GM23338 (cell line): ENCODE measurements at regions not wholly inside any gene's neighbourhood (a gene's known extent, or its start where the extent isn't known, plus 50 kb on each side); places are given as distances from the start of the nearest gene placed in this dataset.
A peak's percentile ranks its signal among the peaks of the same experiment; 100 is the strongest.

ENCODE experiments used
- ATAC-seq: fragments of 200-7000 bp; cut with Tn5 transposase; 3 replicates; pipeline ENCODE4 v1.9.1; 2020
- DNase-seq: peaks from one replicate; pipeline ENCODE4 v3.0.0-alpha.2; 2015; ENCODE audit warnings: low spot score
- H2AFZ ChIP-seq: fragments of 200-600 bp; sonication (generic); 2 replicates; pipeline ENCODE4 v1.8.0; 2016; ENCODE audit warnings: antibody characterized with exemption, mild to moderate bottlenecking, moderate library complexity
- H3F3A ChIP-seq: fragments of 200-600 bp; sonication (generic); replicated peaks from 2 replicates; pipeline ENCODE4 v1.8.0; 2017; ENCODE audit warnings: antibody characterized with exemption, mixed run types, low read depth
- H3K27ac ChIP-seq: fragments of 200-600 bp; sonication (generic); 2 replicates; pipeline ENCODE4 v1.6.1; 2016; ENCODE audit warnings: low read depth
- H3K27me3 ChIP-seq: fragments of 200-600 bp; sonication (generic); 2 replicates; pipeline ENCODE4 v1.8.0; 2016; ENCODE audit warnings: mild to moderate bottlenecking, mixed run types, moderate library complexity; ENCODE audit not compliant: insufficient read depth
- H3K36me3 ChIP-seq: fragments of 200-600 bp; sonication (generic); 2 replicates; pipeline ENCODE4 v1.8.0; 2016; ENCODE audit warnings: mild to moderate bottlenecking; ENCODE audit not compliant: insufficient read depth
- H3K4me1 ChIP-seq: fragments of 200-600 bp; sonication (generic); 2 replicates; pipeline ENCODE4 v1.8.0; 2016; ENCODE audit warnings: mild to moderate bottlenecking, moderate library complexity; ENCODE audit not compliant: insufficient read depth
- H3K4me2 ChIP-seq: fragments of 200-600 bp; sonication (generic); 2 replicates; pipeline ENCODE4 v1.7.1; 2017; ENCODE audit warnings: mixed run types
- H3K4me3 ChIP-seq: fragments of 200-600 bp; sonication (generic); 2 replicates; pipeline ENCODE4 v1.6.1; 2016; ENCODE audit warnings: mixed run types
- H3K79me2 ChIP-seq: fragments of 200-600 bp; sonication (generic); replicated peaks from 2 replicates; pipeline ENCODE4 v1.8.0; 2017; ENCODE audit warnings: mild to moderate bottlenecking; ENCODE audit not compliant: insufficient read depth
- H3K9me2 ChIP-seq: fragments of 200-600 bp; sonication (generic); 2 replicates; pipeline ENCODE4 v1.8.0; 2017; ENCODE audit not compliant: insufficient read depth
- H4K20me1 ChIP-seq: fragments of 200-600 bp; sonication (generic); replicated peaks from 2 replicates; pipeline ENCODE4 v1.8.0; 2017; ENCODE audit warnings: mild to moderate bottlenecking; ENCODE audit not compliant: insufficient read depth
- H3K27ac Mint-ChIP-seq: 2 replicates; pipeline ENCODE4 v1.8.0; 2020; ENCODE audit warnings: inconsistent platforms, mild to moderate bottlenecking, moderate library complexity, mixed read lengths
- H3K27me3 Mint-ChIP-seq: 3 replicates; pipeline ENCODE4 v1.8.0; 2022; ENCODE audit warnings: low read depth, mild to moderate bottlenecking, moderate library complexity, mixed read lengths, inconsistent platforms; ENCODE audit not compliant: insufficient read depth, poor library complexity
- H3K36me3 Mint-ChIP-seq: 3 replicates; pipeline ENCODE4 v1.8.0; 2021; ENCODE audit warnings: low read depth, mild to moderate bottlenecking, inconsistent platforms, moderate library complexity, mixed read lengths
- H3K4me1 Mint-ChIP-seq: 3 replicates; pipeline ENCODE4 v1.8.0; 2020; ENCODE audit warnings: mild to moderate bottlenecking, inconsistent platforms, mixed read lengths
- H3K4me3 Mint-ChIP-seq: 3 replicates; pipeline ENCODE4 v1.8.0; 2021; ENCODE audit warnings: moderate library complexity, mild to moderate bottlenecking, inconsistent platforms, mixed read lengths
- H3K9me3 Mint-ChIP-seq: 3 replicates; pipeline ENCODE4 v1.8.0; 2020; ENCODE audit warnings: moderate library complexity, mild to moderate bottlenecking, inconsistent platforms, mixed read lengths
- CREB1 ChIP-seq: fragments of 250-450 bp; sonication (Bioruptor Pico); IDR thresholded peaks from 2 replicates; pipeline ENCODE4 v1.5.0; 2020; ENCODE audit warnings: low read depth, mild to moderate bottlenecking, moderate library complexity
- CTCF ChIP-seq, 2 experiments: fragments of 200-600 bp in 1 of 2; sonication (generic) in 1 of 2; conservative IDR thresholded peaks; 2 replicates each; pipeline versions ENCODE4 v1.5.1 to v1.6.1; 2016 to 2017; ENCODE audit warnings: antibody characterized with exemption in 2 of 2, low read depth in 2 of 2, mild to moderate bottlenecking in 2 of 2, moderate library complexity in 1 of 2
- ETS1 ChIP-seq: IDR thresholded peaks from 2 replicates; pipeline ENCODE4 v1.6.1; 2016; ENCODE audit warnings: antibody characterized with exemption
- EZH2 ChIP-seq: fragments of 200-600 bp; sonication (generic); IDR thresholded peaks from one replicate; pipeline ENCODE4 v1.8.0; 2017; ENCODE audit warnings: antibody characterized with exemption, mild to moderate bottlenecking, low read depth; ENCODE audit not compliant: unreplicated experiment
- EZH2phosphoT487 ChIP-seq: fragments of 200-600 bp; sonication (generic); IDR thresholded peaks from one replicate; pipeline ENCODE4 v1.8.1; 2018; ENCODE audit warnings: antibody characterized with exemption; ENCODE audit not compliant: unreplicated experiment
- JUNB ChIP-seq: IDR thresholded peaks from one replicate; pipeline ENCODE4 v1.6.1; 2016; ENCODE audit warnings: antibody characterized with exemption; ENCODE audit not compliant: unreplicated experiment
- NANOG ChIP-seq: IDR thresholded peaks from 2 replicates; pipeline ENCODE4 v1.6.1; 2016; ENCODE audit warnings: antibody characterized with exemption, borderline replicate concordance
- POLR2AphosphoS5 ChIP-seq: IDR thresholded peaks from 2 replicates; pipeline ENCODE4 v1.6.1; 2016; ENCODE audit warnings: antibody characterized with exemption, low read depth
- REST ChIP-seq: IDR thresholded peaks from one replicate; pipeline ENCODE4 v1.6.1; 2018; ENCODE audit warnings: antibody characterized with exemption; ENCODE audit not compliant: unreplicated experiment
- ZNF114 ChIP-seq: fragments of 250-450 bp; sonication (Bioruptor Pico); IDR thresholded peaks from 2 replicates; pipeline ENCODE4 v1.5.0; 2020; ENCODE audit warnings: mild to moderate bottlenecking, moderate library complexity
- ZNF462 ChIP-seq: fragments of 250-450 bp; sonication (Bioruptor Pico); IDR thresholded peaks from 2 replicates; pipeline ENCODE4 v1.5.0; 2020; ENCODE audit warnings: mild to moderate bottlenecking, moderate library complexity

GRCh38 chr9:82597241-82598203 is 465.4 kb downstream of the RASEF start:
- no peak overlapping the region for H3K27ac Mint-ChIP-seq
- H2AFZ ChIP-seq: peak overlapping the region; percentile 82; the same call in 1 of the 2 replicates
- no peak overlapping the region for H3K27ac ChIP-seq
- H3K4me1 Mint-ChIP-seq: peaks cover 5% of the 10 kb centered on the region
- H3K9me2 ChIP-seq: peaks cover 7% of the 10 kb centered on the region; the same call in 1 of the 2 replicates
- no peak for ATAC-seq
- no peaks in the 10 kb centered on the region for H4K20me1 ChIP-seq
- H3K4me3 Mint-ChIP-seq: no peak overlapping the region
- no peaks in the 10 kb centered on the region for H3K36me3 Mint-ChIP-seq
- H3K4me2 ChIP-seq: no peak overlapping the region
- no peaks in the 10 kb centered on the region for H3F3A ChIP-seq
- TF ChIP-seq ZNF462 (CRISPR knock-in tag): no peak
- TF ChIP-seq CREB1: no peak
- no peak for TF ChIP-seq CTCF (conservative IDR thresholded peaks at IDR 0.05; ENCODE audit: low read depth in 2 of 2)
- no peak for TF ChIP-seq ETS1
- no peak for TF ChIP-seq NANOG
- TF ChIP-seq EZH2phosphoT487: no peak
- no peak for TF ChIP-seq JUNB
- TF ChIP-seq ZNF114: no peak
- TF ChIP-seq REST: no peak
- no peak for TF ChIP-seq POLR2AphosphoS5
- TF ChIP-seq EZH2: no peak
- no peaks in the 10 kb centered on the region for H3K79me2 ChIP-seq
- H3K4me1 ChIP-seq: no peaks in the 10 kb centered on the region
- no peak for DNase-seq
- H3K27me3 ChIP-seq: no peaks in the 10 kb centered on the region
- H3K27me3 Mint-ChIP-seq: no peaks in the 10 kb centered on the region
- no peaks in the 10 kb centered on the region for H3K36me3 ChIP-seq
- H3K9me3 Mint-ChIP-seq: no peaks in the 10 kb centered on the region
- no peak overlapping the region for H3K4me3 ChIP-seq
